ENCODE measurements at regions not wholly inside any gene's neighbourhood (a gene's known extent, or its start where the extent isn't known, plus 50 kb on each side); places are given as distances from the start of the nearest gene placed in this dataset.

DNA sequence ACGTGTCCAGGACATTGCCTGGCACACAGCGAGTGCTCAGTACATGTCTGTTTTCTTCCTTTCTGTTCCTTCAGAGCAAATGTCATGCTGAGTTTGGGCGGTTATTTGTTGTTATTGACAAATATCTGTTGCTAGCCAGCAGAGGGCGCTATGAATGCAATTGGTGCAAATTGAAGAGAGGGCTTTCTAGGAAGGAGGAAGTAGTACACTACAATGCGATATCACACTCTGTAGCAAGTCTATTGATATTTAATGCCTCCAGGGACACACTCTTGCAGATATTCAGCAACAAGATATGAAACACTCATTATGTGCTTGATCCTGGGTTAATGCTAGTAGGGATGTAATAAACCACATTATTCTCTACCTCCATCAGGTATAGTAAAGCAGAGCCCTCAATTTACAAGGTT, 267.3 kb upstream of the SRRM4 start:
- TF ChIP-seq, protein P1, sequence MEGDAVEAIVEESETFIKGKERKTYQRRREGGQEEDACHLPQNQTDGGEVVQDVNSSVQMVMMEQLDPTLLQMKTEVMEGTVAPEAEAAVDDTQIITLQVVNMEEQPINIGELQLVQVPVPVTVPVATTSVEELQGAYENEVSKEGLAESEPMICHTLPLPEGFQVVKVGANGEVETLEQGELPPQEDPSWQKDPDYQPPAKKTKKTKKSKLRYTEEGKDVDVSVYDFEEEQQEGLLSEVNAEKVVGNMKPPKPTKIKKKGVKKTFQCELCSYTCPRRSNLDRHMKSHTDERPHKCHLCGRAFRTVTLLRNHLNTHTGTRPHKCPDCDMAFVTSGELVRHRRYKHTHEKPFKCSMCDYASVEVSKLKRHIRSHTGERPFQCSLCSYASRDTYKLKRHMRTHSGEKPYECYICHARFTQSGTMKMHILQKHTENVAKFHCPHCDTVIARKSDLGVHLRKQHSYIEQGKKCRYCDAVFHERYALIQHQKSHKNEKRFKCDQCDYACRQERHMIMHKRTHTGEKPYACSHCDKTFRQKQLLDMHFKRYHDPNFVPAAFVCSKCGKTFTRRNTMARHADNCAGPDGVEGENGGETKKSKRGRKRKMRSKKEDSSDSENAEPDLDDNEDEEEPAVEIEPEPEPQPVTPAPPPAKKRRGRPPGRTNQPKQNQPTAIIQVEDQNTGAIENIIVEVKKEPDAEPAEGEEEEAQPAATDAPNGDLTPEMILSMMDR (IDR thresholded peaks at IDR 0.05): peak in 11 of 12 donors; percentile 15 to 45 (median 34)
- TF ChIP-seq POLR2A (IDR thresholded peaks at IDR 0.05): no peak
